GM19372 (cell line): ENCODE measurements at regions not wholly inside any gene's neighbourhood (a gene's known extent, or its start where the extent isn't known, plus 50 kb on each side); places are given as distances from the start of the nearest gene placed in this dataset.

ENCODE experiments used
- ATAC-seq: cut with Tn5 transposase; IDR thresholded peaks from one replicate; pipeline ENCODE4 v1.9.1; 2021; ENCODE audit warnings: mild to moderate bottlenecking, low read depth, moderate library complexity; ENCODE audit not compliant: unreplicated experiment

- ATAC-seq, result no peak
These were observed 336.8 kb upstream of the MANEA start for GRCh38 chr6:95240514-95240913.

- ATAC-seq, result no peak
These were observed 334.8 kb upstream of the MANEA start for GRCh38 chr6:95242560-95242959.

- ATAC-seq, result no peak
These were observed 334.3 kb upstream of the MANEA start for GRCh38 chr6:95243053-95243452.

GRCh38 chr6:95244751-95245150 is 332.6 kb upstream of the MANEA start:
- ATAC-seq, result no peak

GRCh38 chr6:95248499-95248898 is 328.8 kb upstream of the MANEA start:
- ATAC-seq, result no peak

GRCh38 chr6:95249175-95249574 is 328.2 kb upstream of the MANEA start:
- ATAC-seq, result no peak

GRCh38 chr6:95249661-95250060 is 327.7 kb upstream of the MANEA start:
- no peak for ATAC-seq

GRCh38 chr6:95263840-95264239 is 313.5 kb upstream of the MANEA start:
- no peak for ATAC-seq

GRCh38 chr6:95266537-95267258 is 310.6 kb upstream of the MANEA start:
- ATAC-seq, result no peak

GRCh38 chr6:95274686-95275235 is 302.6 kb upstream of the MANEA start:
- ATAC-seq, result no peak

GRCh38 chr6:95279616-95280015 is 297.7 kb upstream of the MANEA start:
- no peak for ATAC-seq

- ATAC-seq, result no peak
These were observed 296.6 kb upstream of the MANEA start for GRCh38 chr6:95280686-95281273.

GRCh38 chr6:95285881-95286280 is 291.5 kb upstream of the MANEA start:
- no peak for ATAC-seq

- no peak for ATAC-seq
These were observed 290.5 kb upstream of the MANEA start for GRCh38 chr6:95286874-95287273.

GRCh38 chr6:95288251-95288650 is 289.1 kb upstream of the MANEA start:
- ATAC-seq, result no peak

GRCh38 chr6:95292011-95292410 is 285.3 kb upstream of the MANEA start:
- no peak for ATAC-seq

- no peak for ATAC-seq
These were observed 284.1 kb upstream of the MANEA start for GRCh38 chr6:95293257-95293656.

- no peak for ATAC-seq
These were observed 283.3 kb upstream of the MANEA start for GRCh38 chr6:95294043-95294442.

GRCh38 chr6:95309545-95309944 is 267.8 kb upstream of the MANEA start:
- no peak for ATAC-seq

GRCh38 chr6:95318137-95318536 is 259.2 kb upstream of the MANEA start:
- ATAC-seq, result no peak

- ATAC-seq, result no peak
These were observed 256.2 kb upstream of the MANEA start for GRCh38 chr6:95321126-95321525.

- no peak for ATAC-seq
These were observed 251.4 kb upstream of the MANEA start for GRCh38 chr6:95325916-95326315.
